LNCaP clone FGC (cell line): ENCODE measurements at regions not wholly inside any gene's neighbourhood (a gene's known extent, or its start where the extent isn't known, plus 50 kb on each side); places are given as distances from the start of the nearest gene placed in this dataset.

Source experiments
- DNase-seq: peaks from one replicate; pipeline ENCODE4 v3.0.0-alpha.2; 2011; ENCODE audit warnings: low read depth
- H3K4me3 ChIP-seq: 2 replicates; pipeline ENCODE4 v1.5.1; 2011; ENCODE audit warnings: mild to moderate bottlenecking, low read depth, low read length, control low read depth
- TF ChIP-seq, protein P1 (sequence below): IDR thresholded peaks from 2 replicates; pipeline ENCODE4 v1.5.1; 2012; ENCODE audit warnings: mild to moderate bottlenecking; ENCODE audit not compliant: control insufficient read depth, insufficient read depth; ENCODE audit errors: extremely low read depth

DNA sequence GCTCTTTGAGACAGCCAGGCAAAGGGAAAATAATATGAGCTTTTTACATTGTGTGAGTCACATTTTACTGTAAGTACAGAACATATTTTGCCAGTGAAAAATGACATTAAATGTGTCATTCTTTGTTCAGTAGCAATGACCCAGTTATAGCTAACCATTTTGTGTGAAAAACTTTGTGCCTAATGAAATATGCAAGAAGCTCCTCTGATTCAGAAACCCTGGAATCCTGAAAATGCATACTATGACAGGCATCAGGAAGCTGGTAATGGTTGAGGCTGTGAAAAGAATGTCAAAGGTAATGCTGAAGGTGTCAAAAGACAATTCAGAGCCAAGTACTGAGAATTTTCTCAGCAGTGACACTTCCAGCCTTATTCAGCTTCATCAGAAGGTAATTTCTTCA, 549.5 kb upstream of the SMIM31 start:
- no peak for DNase-seq
- TF ChIP-seq, protein P1, sequence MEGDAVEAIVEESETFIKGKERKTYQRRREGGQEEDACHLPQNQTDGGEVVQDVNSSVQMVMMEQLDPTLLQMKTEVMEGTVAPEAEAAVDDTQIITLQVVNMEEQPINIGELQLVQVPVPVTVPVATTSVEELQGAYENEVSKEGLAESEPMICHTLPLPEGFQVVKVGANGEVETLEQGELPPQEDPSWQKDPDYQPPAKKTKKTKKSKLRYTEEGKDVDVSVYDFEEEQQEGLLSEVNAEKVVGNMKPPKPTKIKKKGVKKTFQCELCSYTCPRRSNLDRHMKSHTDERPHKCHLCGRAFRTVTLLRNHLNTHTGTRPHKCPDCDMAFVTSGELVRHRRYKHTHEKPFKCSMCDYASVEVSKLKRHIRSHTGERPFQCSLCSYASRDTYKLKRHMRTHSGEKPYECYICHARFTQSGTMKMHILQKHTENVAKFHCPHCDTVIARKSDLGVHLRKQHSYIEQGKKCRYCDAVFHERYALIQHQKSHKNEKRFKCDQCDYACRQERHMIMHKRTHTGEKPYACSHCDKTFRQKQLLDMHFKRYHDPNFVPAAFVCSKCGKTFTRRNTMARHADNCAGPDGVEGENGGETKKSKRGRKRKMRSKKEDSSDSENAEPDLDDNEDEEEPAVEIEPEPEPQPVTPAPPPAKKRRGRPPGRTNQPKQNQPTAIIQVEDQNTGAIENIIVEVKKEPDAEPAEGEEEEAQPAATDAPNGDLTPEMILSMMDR, result no peak
- H3K4me3 ChIP-seq, result no peak overlapping the region

DNA sequence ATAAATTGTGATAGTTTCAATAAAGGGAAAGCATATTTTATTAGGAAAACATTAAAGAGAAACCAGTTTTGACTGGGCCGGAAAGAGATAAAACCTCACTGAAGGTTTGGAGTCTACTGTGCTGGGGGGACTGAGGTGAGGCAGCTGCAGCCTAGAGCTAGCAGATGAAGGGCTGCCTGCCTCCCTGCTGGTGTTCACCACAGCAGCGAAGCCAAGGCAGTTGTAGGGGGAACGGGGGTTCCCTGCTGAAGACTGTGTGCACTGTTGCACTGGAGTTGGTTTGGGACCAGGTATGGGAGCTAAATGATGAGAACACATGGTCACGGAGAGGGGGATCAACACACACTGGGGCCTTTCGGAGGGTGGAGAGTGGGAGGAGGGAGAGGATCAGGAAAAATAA, 546.5 kb upstream of the SMIM31 start:
- TF ChIP-seq, protein P1, result no peak
- no peak for DNase-seq
- H3K4me3 ChIP-seq, result no peak overlapping the region

GRCh38 chr4:164210377-164210776, 543.6 kb upstream of the SMIM31 start:
- H3K4me3 ChIP-seq, result no peak overlapping the region
- DNase-seq, result no peak
- TF ChIP-seq, protein P1, result no peak

DNA sequence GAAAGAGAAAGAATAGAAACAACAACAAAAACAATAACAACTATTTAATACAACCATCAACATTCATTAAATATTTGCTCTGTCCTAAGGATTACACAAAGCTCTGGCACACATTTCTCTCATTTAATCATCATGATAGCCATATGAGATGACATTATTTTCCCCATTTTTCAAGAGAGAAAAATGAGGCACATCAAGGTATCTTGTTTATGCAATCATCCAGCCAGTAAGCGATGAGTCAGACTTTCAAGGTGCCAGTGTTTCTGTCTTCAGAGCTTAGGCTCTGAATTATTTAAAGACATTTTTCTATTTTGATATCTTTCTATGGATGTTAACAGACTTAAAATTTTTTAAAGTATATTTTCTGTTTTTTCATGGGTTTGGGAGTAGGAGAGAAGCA, 541.8 kb upstream of the SMIM31 start:
- TF ChIP-seq, protein P1, result no peak
- H3K4me3 ChIP-seq, result no peak overlapping the region

DNA sequence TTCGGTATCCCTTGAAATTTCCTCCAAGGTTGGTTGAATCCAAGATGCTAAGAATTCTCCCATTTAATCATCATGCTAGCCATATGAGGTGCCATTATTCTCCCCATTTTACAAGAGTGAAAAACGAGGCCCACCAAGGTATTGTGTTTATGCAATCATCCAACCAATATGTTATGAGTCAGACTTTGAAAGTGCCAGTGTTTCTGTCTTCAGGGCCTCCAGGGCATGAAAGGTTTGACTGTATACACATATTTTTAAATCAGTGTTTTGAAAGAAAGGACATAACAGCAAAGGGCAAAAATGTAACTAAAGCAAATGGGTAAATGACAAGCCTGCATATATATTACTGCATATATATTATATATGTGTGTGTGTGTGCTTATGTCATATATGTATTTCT, 541.2 kb upstream of the SMIM31 start:
- TF ChIP-seq, protein P1, result no peak
- DNase-seq, result no peak
- no peak overlapping the region for H3K4me3 ChIP-seq

More for the DNA sequence above, 541.8 kb upstream of the SMIM31 start:
- no peak for DNase-seq

GRCh38 chr4:164215113-164215741, 538.7 kb upstream of the SMIM31 start:
- TF ChIP-seq, protein P1, result no peak
- H3K4me3 ChIP-seq, result no peak overlapping the region
- no peak for DNase-seq

DNA sequence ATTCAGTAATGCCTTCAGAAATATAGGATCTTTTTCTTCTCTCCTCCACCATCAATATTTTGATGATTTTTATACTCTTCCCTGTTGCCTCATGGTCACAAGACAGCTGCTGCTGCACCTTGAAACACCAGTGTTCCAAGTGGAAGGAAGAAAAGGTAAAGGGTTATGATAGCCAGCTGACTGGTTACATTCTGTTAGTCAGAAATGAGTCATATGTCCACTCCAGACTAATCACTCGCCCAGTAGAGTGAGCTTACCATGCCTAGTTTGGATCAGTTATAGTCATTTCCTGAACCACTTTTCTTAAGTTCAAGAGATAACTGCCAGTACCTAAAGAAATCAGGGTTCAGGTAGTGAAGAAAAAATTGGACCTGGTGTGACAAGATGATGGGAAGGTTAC, 532.3 kb upstream of the SMIM31 start:
- TF ChIP-seq, protein P1, result no peak
- no peak for DNase-seq
- H3K4me3 ChIP-seq, result no peak overlapping the region
